ENCODE measurements at regions not wholly inside any gene's neighbourhood (a gene's known extent, or its start where the extent isn't known, plus 50 kb on each side); places are given as distances from the start of the nearest gene placed in this dataset.

DNA sequence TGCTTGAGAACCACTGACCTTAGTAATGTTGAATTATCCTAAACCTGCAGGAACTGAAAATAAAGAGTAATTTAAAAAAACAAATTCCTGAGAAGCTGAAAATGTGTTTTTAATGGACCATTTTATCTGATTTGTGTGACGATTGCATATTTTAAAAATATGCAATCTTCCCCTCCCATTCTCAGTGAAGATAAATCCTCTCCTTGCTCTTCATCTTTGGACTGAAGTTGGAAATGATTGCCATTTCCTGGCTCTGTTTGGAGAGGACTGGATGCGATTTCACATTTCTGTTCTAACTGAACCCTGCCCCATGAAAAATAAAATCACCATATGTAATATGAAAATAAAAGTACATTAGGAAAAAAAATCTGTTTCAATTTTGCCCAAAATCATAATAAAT, 216.3 kb downstream of the SLC6A15 start:
- H3K27ac ChIP-seq: no peak overlapping the region
- no peak for ATAC-seq (ENCODE audit: low FRiP score in 2 of 2)
- H3K27me3 ChIP-seq: no peaks in the 10 kb centered on the region
- H3K4me3 ChIP-seq: no peak overlapping the region
- no peaks in the 10 kb centered on the region for H3K36me3 ChIP-seq
- no peaks in the 10 kb centered on the region for H3K9me3 ChIP-seq
- WGBS, 2 donors: 65 to 69% methylated on average over 2 of the region's 2 CpGs
- DNase-seq: no peak
- no peak for TF ChIP-seq EP300 (IDR thresholded peaks at IDR 0.05)
- TF ChIP-seq POLR2A (IDR thresholded peaks at IDR 0.05): no peak
- TF ChIP-seq, protein P1, sequence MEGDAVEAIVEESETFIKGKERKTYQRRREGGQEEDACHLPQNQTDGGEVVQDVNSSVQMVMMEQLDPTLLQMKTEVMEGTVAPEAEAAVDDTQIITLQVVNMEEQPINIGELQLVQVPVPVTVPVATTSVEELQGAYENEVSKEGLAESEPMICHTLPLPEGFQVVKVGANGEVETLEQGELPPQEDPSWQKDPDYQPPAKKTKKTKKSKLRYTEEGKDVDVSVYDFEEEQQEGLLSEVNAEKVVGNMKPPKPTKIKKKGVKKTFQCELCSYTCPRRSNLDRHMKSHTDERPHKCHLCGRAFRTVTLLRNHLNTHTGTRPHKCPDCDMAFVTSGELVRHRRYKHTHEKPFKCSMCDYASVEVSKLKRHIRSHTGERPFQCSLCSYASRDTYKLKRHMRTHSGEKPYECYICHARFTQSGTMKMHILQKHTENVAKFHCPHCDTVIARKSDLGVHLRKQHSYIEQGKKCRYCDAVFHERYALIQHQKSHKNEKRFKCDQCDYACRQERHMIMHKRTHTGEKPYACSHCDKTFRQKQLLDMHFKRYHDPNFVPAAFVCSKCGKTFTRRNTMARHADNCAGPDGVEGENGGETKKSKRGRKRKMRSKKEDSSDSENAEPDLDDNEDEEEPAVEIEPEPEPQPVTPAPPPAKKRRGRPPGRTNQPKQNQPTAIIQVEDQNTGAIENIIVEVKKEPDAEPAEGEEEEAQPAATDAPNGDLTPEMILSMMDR (IDR thresholded peaks at IDR 0.05): no peak
- no peak for TF ChIP-seq POLR2AphosphoS5 (IDR thresholded peaks at IDR 0.05)
- no peaks in the 10 kb centered on the region for H3K4me1 ChIP-seq

DNA sequence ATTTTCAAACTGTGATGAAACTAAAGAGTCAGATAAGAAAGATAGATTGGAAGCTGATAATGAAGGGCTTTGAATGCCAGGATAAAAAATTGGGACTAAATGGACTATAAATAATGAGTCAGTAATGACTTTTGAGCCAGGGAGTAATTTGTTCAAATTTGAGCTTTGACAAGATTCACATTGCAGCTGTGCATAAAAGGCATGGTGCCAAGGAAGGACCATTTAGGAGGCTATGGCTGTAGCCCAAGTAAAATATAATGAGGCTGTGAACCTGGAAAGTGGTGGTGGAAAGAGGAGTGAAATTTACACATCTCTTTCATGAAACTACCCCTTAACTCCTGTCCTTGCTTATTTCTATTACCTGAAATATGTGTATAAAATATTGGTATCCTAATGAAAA, 218.5 kb downstream of the SLC6A15 start:
- Histone ChIP-seq H3K36me3 (no peaks in the 10 kb centered on the region), H3K27me3 (no peaks in the 10 kb centered on the region), H3K9me3 (no peaks in the 10 kb centered on the region), H3K4me3 (no peak overlapping the region), H3K4me1 (no peaks in the 10 kb centered on the region), H3K27ac (no peak overlapping the region)
- DNase-seq: no peak
- no peak for ATAC-seq (ENCODE audit: low FRiP score in 2 of 2)
- no peak for TF ChIP-seq POLR2AphosphoS5 (IDR thresholded peaks at IDR 0.05)

DNA sequence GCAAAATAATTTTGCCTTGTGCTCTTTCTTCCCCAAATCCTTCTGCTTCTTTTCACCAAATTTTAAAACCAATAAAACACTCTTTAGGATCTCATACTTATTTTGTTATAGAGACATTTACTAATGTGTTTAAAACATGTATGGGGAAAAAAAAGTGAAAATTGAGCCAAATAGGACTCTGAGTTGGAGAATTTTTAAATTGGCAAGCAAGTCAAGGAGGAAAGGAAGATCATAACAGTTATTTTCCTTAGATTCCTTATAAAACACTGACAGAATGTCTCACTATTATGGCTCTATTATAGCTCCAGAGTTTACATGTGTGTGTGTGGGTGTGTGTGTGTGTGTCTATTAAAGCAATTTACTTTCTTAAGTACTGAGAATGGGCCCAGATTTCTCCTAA, 220.5 kb downstream of the SLC6A15 start:
- Histone ChIP-seq H3K27me3 (no peaks in the 10 kb centered on the region), H3K9me3 (no peaks in the 10 kb centered on the region), H3K4me1 (no peaks in the 10 kb centered on the region), H3K4me3 (no peak overlapping the region), H3K36me3 (no peaks in the 10 kb centered on the region), H3K27ac (no peak overlapping the region)
- ATAC-seq (ENCODE audit: low FRiP score in 2 of 2): no peak
- DNase-seq: no peak
- TF ChIP-seq POLR2AphosphoS5 (IDR thresholded peaks at IDR 0.05) (no peak), POLR2A (IDR thresholded peaks at IDR 0.05) (no peak), EP300 (IDR thresholded peaks at IDR 0.05) (no peak)
- TF ChIP-seq, protein P1 (IDR thresholded peaks at IDR 0.05): no peak

DNA sequence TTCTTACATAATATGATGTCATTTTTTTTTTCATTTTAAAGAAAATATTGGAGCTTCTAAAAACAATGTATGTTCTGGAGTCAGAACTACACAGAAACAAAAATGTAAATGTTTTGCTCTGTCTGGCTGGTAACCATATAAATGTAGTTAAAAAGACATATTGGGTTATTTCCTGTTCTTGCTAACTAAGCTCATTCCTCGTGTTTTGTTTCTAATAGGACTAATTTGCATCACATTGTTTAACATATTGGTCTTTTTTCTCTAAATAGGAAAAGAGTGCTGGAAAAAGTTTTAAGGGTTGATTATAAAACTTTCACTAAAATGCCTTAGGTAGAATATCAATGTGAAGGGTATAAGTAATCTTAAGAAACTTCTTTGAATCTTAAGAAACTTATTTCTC, 221.3 kb downstream of the SLC6A15 start:
- no peaks in the 10 kb centered on the region for H3K27me3 ChIP-seq
- no peak overlapping the region for H3K27ac ChIP-seq
- WGBS, 2 donors: 31 to 37% methylated on average over 1 of the region's 1 CpG
- DNase-seq (no peak), ATAC-seq (ENCODE audit: low FRiP score in 2 of 2) (no peak)
- no peaks in the 10 kb centered on the region for H3K4me1 ChIP-seq
- H3K9me3 ChIP-seq: no peaks in the 10 kb centered on the region
- H3K4me3 ChIP-seq: no peak overlapping the region
- H3K36me3 ChIP-seq: no peaks in the 10 kb centered on the region
- no peak for TF ChIP-seq POLR2A (IDR thresholded peaks at IDR 0.05)

DNA sequence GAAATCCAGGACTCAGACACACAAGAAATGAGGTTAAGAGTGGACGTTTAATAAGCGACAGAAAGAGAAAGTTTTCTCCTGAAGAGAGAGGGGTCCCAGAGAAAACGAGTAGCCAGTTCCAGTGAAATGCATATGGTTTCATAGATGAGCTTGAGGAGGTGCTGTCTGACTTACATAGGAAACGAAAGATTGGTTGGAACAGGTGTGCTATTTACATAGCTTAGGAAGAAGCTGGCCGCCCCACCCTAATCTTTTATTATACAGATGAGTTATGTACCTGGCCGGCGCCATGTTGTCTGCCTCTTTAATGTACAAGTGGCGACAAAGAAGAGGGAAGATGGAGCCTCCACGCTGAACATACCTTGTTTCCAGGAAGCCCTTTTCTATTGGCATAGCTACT, 223.0 kb downstream of the SLC6A15 start:
- DNase-seq (no peak), ATAC-seq (ENCODE audit: low FRiP score in 2 of 2) (no peak)
- Histone ChIP-seq H3K9me3 (no peaks in the 10 kb centered on the region), H3K4me1 (no peaks in the 10 kb centered on the region), H3K4me3 (no peak overlapping the region), H3K36me3 (no peaks in the 10 kb centered on the region), H3K27me3 (no peaks in the 10 kb centered on the region), H3K27ac (no peak overlapping the region)
- no peak for TF ChIP-seq POLR2A (IDR thresholded peaks at IDR 0.05)
- TF ChIP-seq EP300 (IDR thresholded peaks at IDR 0.05): no peak
- TF ChIP-seq, protein P1 (IDR thresholded peaks at IDR 0.05): no peak
- no peak for TF ChIP-seq POLR2AphosphoS5 (IDR thresholded peaks at IDR 0.05)
- WGBS, 2 donors: 64 to 75% methylated on average over 8 to 9 of the region's 9 CpGs

DNA sequence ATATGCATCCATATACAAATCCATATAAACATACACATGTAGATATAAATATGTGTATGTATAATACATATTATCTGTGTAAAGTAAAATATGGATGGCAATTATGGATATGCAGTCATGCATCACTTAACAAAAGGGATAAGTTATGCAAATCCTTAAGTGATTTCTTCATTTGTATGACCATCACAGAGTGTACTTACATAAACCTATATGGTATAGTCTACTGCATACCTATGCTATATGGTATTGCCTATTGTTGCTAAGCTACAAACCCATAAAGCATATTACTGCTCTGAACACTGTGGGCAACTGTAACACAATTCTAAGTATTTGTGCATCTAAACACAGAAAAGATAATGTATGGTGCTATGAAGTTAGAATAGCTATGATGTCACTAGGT, 227.2 kb downstream of the SLC6A15 start:
- Histone ChIP-seq H3K27ac (no peak overlapping the region), H3K36me3 (no peaks in the 10 kb centered on the region), H3K4me3 (no peak overlapping the region), H3K4me1 (no peaks in the 10 kb centered on the region), H3K9me3 (no peaks in the 10 kb centered on the region), H3K27me3 (no peaks in the 10 kb centered on the region)
- ATAC-seq (ENCODE audit: low FRiP score in 2 of 2): no peak
- TF ChIP-seq EP300 (IDR thresholded peaks at IDR 0.05) (no peak), POLR2AphosphoS5 (IDR thresholded peaks at IDR 0.05) (no peak), POLR2A (IDR thresholded peaks at IDR 0.05) (no peak)
- TF ChIP-seq, protein P1 (IDR thresholded peaks at IDR 0.05): no peak
- no peak for DNase-seq

Measured in upper lobe of left lung (tissue), 6 donors.